Duodenal mucosa (tissue), 2 donors: ENCODE measurements at regions not wholly inside any gene's neighbourhood (a gene's known extent, or its start where the extent isn't known, plus 50 kb on each side); places are given as distances from the start of the nearest gene placed in this dataset.

Source experiments
- H3K27ac ChIP-seq: one replicate; pipeline ENCODE4 v1.7.0; 2013; ENCODE audit warnings: low read depth, low read length
- H3K27me3 ChIP-seq, 2 donors: one replicate each; pipeline ENCODE4 v1.7.0; 2013; ENCODE audit warnings: low read length in 2 of 2, control low read depth in 1 of 2; ENCODE audit not compliant: insufficient read depth in 2 of 2, control insufficient read depth in 1 of 2
- H3K36me3 ChIP-seq, 2 donors: one replicate each; pipeline ENCODE4 v1.7.0; 2013; ENCODE audit warnings: low read length in 2 of 2, control low read depth in 1 of 2; ENCODE audit not compliant: insufficient read depth in 2 of 2, control insufficient read depth in 1 of 2
- H3K4me1 ChIP-seq, 2 donors: one replicate each; pipeline ENCODE4 v1.7.0; 2013; ENCODE audit warnings: low read length in 2 of 2, control low read depth in 1 of 2; ENCODE audit not compliant: insufficient read depth in 2 of 2, control insufficient read depth in 1 of 2
- H3K4me3 ChIP-seq, 2 donors: one replicate each; pipeline ENCODE4 v1.7.0; 2013; ENCODE audit warnings: low read length in 2 of 2, low read depth in 1 of 2
- H3K9ac ChIP-seq, 2 donors: one replicate each; pipeline ENCODE4 v1.7.0; 2013; ENCODE audit warnings: low read length in 2 of 2, low read depth in 1 of 2
- H3K9me3 ChIP-seq, 2 donors: one replicate each; pipeline ENCODE4 v1.7.0; 2013; ENCODE audit warnings: low read length in 2 of 2, control low read depth in 1 of 2; ENCODE audit not compliant: control insufficient read depth in 1 of 2

GRCh38 chr2:65622951-65623535, 190.6 kb upstream of the SPRED2 start:
- H3K27me3 ChIP-seq: peaks cover 3 to 9% of the 10 kb centered on the region in 2 donors
- H3K9me3 ChIP-seq: no peaks in the 10 kb centered on the region
- H3K27ac ChIP-seq: no peak overlapping the region
- no peaks in the 10 kb centered on the region for H3K36me3 ChIP-seq
- H3K4me3 ChIP-seq: no peak overlapping the region
- H3K9ac ChIP-seq: no peak overlapping the region
- no peaks in the 10 kb centered on the region for H3K4me1 ChIP-seq

GRCh38 chr2:65622499-65622898, 190.1 kb upstream of the SPRED2 start:
- H3K36me3 ChIP-seq: no peaks in the 10 kb centered on the region
- H3K4me1 ChIP-seq: no peaks in the 10 kb centered on the region
- H3K4me3 ChIP-seq: no peak overlapping the region
- H3K27ac ChIP-seq: no peak overlapping the region
- peaks cover 3 to 9% of the 10 kb centered on the region in 2 donors for H3K27me3 ChIP-seq
- no peaks in the 10 kb centered on the region for H3K9me3 ChIP-seq
- H3K9ac ChIP-seq: no peak overlapping the region

- Histone ChIP-seq H3K36me3 (no peaks in the 10 kb centered on the region), H3K27ac (no peak overlapping the region), H3K9me3 (no peaks in the 10 kb centered on the region), H3K27me3 (peaks cover 3 to 9% of the 10 kb centered on the region in 2 donors), H3K4me1 (no peaks in the 10 kb centered on the region), H3K9ac (no peak overlapping the region), H3K4me3 (no peak overlapping the region)
Observed at GRCh38 chr2:65620524-65620923, 188.1 kb upstream of the SPRED2 start.

- Histone ChIP-seq H3K4me1 (no peaks in the 10 kb centered on the region), H3K9me3 (no peaks in the 10 kb centered on the region), H3K27ac (no peak overlapping the region)
Observed at GRCh38 chr2:65620026-65620425, 187.6 kb upstream of the SPRED2 start.

GRCh38 chr2:65615602-65616001, 183.2 kb upstream of the SPRED2 start:
- peaks cover 0 to 5% of the 10 kb centered on the region in 2 donors for H3K27me3 ChIP-seq
- no peak overlapping the region for H3K9ac ChIP-seq

More at GRCh38 chr2:65620026-65620425, 187.6 kb upstream of the SPRED2 start:
- Histone ChIP-seq H3K36me3 (no peaks in the 10 kb centered on the region), H3K4me3 (no peak overlapping the region), H3K9ac (no peak overlapping the region), H3K27me3 (peaks cover 3 to 9% of the 10 kb centered on the region in 2 donors)

GRCh38 chr2:65613968-65614555, 181.7 kb upstream of the SPRED2 start:
- no peaks in the 10 kb centered on the region for H3K9me3 ChIP-seq
- H3K9ac ChIP-seq: no peak overlapping the region
- no peaks in the 10 kb centered on the region for H3K4me1 ChIP-seq
- peaks cover 0 to 5% of the 10 kb centered on the region in 2 donors for H3K27me3 ChIP-seq
- H3K36me3 ChIP-seq: no peaks in the 10 kb centered on the region
- no peak overlapping the region for H3K4me3 ChIP-seq
- no peak overlapping the region for H3K27ac ChIP-seq

More at GRCh38 chr2:65615602-65616001, 183.2 kb upstream of the SPRED2 start:
- H3K9me3 ChIP-seq: no peaks in the 10 kb centered on the region
- H3K4me3 ChIP-seq: no peak overlapping the region
- no peaks in the 10 kb centered on the region for H3K36me3 ChIP-seq
- no peaks in the 10 kb centered on the region for H3K4me1 ChIP-seq
- H3K27ac ChIP-seq: no peak overlapping the region

- H3K4me3 ChIP-seq: no peak overlapping the region
- H3K4me1 ChIP-seq: no peaks in the 10 kb centered on the region
- no peak overlapping the region for H3K27ac ChIP-seq
- H3K27me3 ChIP-seq: peaks cover 0 to 4% of the 10 kb centered on the region in 2 donors
- H3K9ac ChIP-seq: no peak overlapping the region
- H3K9me3 ChIP-seq: no peaks in the 10 kb centered on the region
- H3K36me3 ChIP-seq: no peaks in the 10 kb centered on the region
Observed at GRCh38 chr2:65611488-65611887, 179.1 kb upstream of the SPRED2 start.

GRCh38 chr2:65608916-65609315, 176.5 kb upstream of the SPRED2 start:
- Histone ChIP-seq H3K36me3 (no peaks in the 10 kb centered on the region), H3K4me1 (no peaks in the 10 kb centered on the region), H3K4me3 (no peak overlapping the region), H3K9me3 (no peaks in the 10 kb centered on the region), H3K27ac (no peak overlapping the region), H3K27me3 (peaks cover 0 to 4% of the 10 kb centered on the region in 2 donors), H3K9ac (no peak overlapping the region)

GRCh38 chr2:65608466-65608865, 176.1 kb upstream of the SPRED2 start:
- no peak overlapping the region for H3K27ac ChIP-seq
- H3K27me3 ChIP-seq: peaks cover 0 to 4% of the 10 kb centered on the region in 2 donors
- H3K36me3 ChIP-seq: no peaks in the 10 kb centered on the region
- H3K4me3 ChIP-seq: no peak overlapping the region
- no peak overlapping the region for H3K9ac ChIP-seq
- H3K9me3 ChIP-seq: no peaks in the 10 kb centered on the region
- no peaks in the 10 kb centered on the region for H3K4me1 ChIP-seq

- no peak overlapping the region for H3K27ac ChIP-seq
- H3K9me3 ChIP-seq: no peaks in the 10 kb centered on the region
- no peaks in the 10 kb centered on the region for H3K36me3 ChIP-seq
- no peak overlapping the region for H3K4me3 ChIP-seq
- H3K9ac ChIP-seq: no peak overlapping the region
- H3K4me1 ChIP-seq: no peaks in the 10 kb centered on the region
- H3K27me3 ChIP-seq: peaks cover 0 to 4% of the 10 kb centered on the region in 2 donors
Observed at GRCh38 chr2:65607662-65608305, 175.4 kb upstream of the SPRED2 start.
